H1 (cell line): ENCODE measurements at regions not wholly inside any gene's neighbourhood (a gene's known extent, or its start where the extent isn't known, plus 50 kb on each side); places are given as distances from the start of the nearest gene placed in this dataset.
"Not testable (repeated sequence)": the region's sequence is repeated elsewhere in the genome, so short reads cannot be mapped to it uniquely, and the experiment has no call there.

Source experiments
- CTCF ChIA-PET: fragments of 300-600 bp; sonication (Branson Sonifier 250); formaldehyde crosslinking; loops from one replicate; lab custom pipeline; 2021; ENCODE audit not compliant: partially characterized antibody; lab: Charles Lee
- POLR2A ChIA-PET: fragments of 300-600 bp; sonication (Branson Sonifier 250); formaldehyde crosslinking; loops from one replicate; lab custom pipeline; 2021; ENCODE audit warnings: inconsistent platforms; ENCODE audit not compliant: partially characterized antibody; lab: Charles Lee
- DNase-seq, 2 experiments: peaks; one replicate each; pipeline versions ENCODE4 v3.0.0 to v3.0.0-alpha.2; 2010 to 2022; ENCODE audit warnings: low spot score in 2 of 2, low read depth in 1 of 2, mixed read lengths in 1 of 2
- FAIRE-seq: peaks from 2 replicates; lab custom pipeline; 2011; peaks lifted over from hg19 to GRCh38; lab: Jason Lieb, UNC
- H2AFZ ChIP-seq: 2 replicates; pipeline ENCODE4 v1.8.1; 2012; ENCODE audit warnings: low read length, inconsistent platforms
- H2AK5ac ChIP-seq: 2 replicates; pipeline ENCODE4 v1.6.1; 2013; ENCODE audit warnings: low read depth, low read length
- H2BK120ac ChIP-seq: replicated peaks from 2 replicates; pipeline ENCODE3; 2013; ENCODE audit warnings: low read depth, low read length, inconsistent platforms
- H2BK12ac ChIP-seq: 2 replicates; pipeline ENCODE4 v1.6.1; 2013; ENCODE audit warnings: low read depth, low read length
- H2BK15ac ChIP-seq: 2 replicates; pipeline ENCODE4 v1.6.1; 2013; ENCODE audit warnings: low read length
- H2BK20ac ChIP-seq: 2 replicates; pipeline ENCODE4 v1.6.1; 2013; ENCODE audit warnings: low read length
- H2BK5ac ChIP-seq: 2 replicates; pipeline ENCODE4 v1.6.1; 2013; ENCODE audit warnings: low read depth, low read length
- H3K14ac ChIP-seq: 2 replicates; pipeline ENCODE4 v1.6.1; 2013; ENCODE audit warnings: inconsistent platforms; ENCODE audit not compliant: insufficient read length
- H3K18ac ChIP-seq: 2 replicates; pipeline ENCODE4 v1.6.1; 2013; ENCODE audit warnings: low read length; ENCODE audit errors: extremely low read depth
- H3K23ac ChIP-seq: 2 replicates; pipeline ENCODE4 v1.6.1; 2013; ENCODE audit warnings: inconsistent platforms; ENCODE audit not compliant: insufficient read length
- H3K23me2 ChIP-seq: 2 replicates; pipeline ENCODE4 v1.6.1; 2013; ENCODE audit warnings: low read depth, low read length
- H3K27ac ChIP-seq: 2 replicates; pipeline ENCODE4 v1.6.1; 2011; ENCODE audit warnings: low read depth, low read length, inconsistent platforms
- H3K27me3 ChIP-seq, 4 experiments: replicated peaks in 1 of 4; 1 replicate in 1 of 4; 2 replicates in 3 of 4; pipeline versions ENCODE4 v1.6.1 to v1.8.1; 2011 to 2013; ENCODE audit warnings: low read length in 3 of 4, mild to moderate bottlenecking in 3 of 4, inconsistent platforms in 2 of 4, mixed read lengths in 2 of 4, moderate library complexity in 1 of 4; ENCODE audit not compliant: control insufficient read depth in 3 of 4, insufficient read depth in 3 of 4; ENCODE audit errors: extremely low read depth in 1 of 4
- H3K36me3 ChIP-seq, 4 experiments: 2 replicates each; pipeline versions ENCODE4 v1.6.1 to v1.8.1; 2011 to 2013; ENCODE audit warnings: mild to moderate bottlenecking in 4 of 4, low read length in 3 of 4, moderate library complexity in 2 of 4, control low read depth in 1 of 4, inconsistent platforms in 1 of 4; ENCODE audit not compliant: insufficient read depth in 4 of 4, control insufficient read depth in 2 of 4
- H3K4ac ChIP-seq: replicated peaks from 2 replicates; pipeline ENCODE3; 2013; ENCODE audit warnings: low read length, low read depth, mixed read lengths, inconsistent platforms; ENCODE audit not compliant: insufficient read length
- H3K4me1 ChIP-seq, 4 experiments: replicated peaks in 1 of 4; 1 replicate in 1 of 4; 2 replicates in 3 of 4; pipeline versions ENCODE4 v1.6.1 to v1.8.1; 2011 to 2013; ENCODE audit warnings: low read length in 3 of 4, inconsistent platforms in 2 of 4, mixed read lengths in 1 of 4; ENCODE audit not compliant: insufficient read depth in 4 of 4, control insufficient read depth in 3 of 4
- H3K4me2 ChIP-seq, 2 experiments: 2 replicates each; pipeline versions ENCODE4 v1.6.1 to v1.8.1; 2011 to 2013; ENCODE audit warnings: low read depth in 2 of 2, low read length in 2 of 2, control low read depth in 1 of 2, inconsistent platforms in 1 of 2, mild to moderate bottlenecking in 1 of 2; ENCODE audit not compliant: insufficient read depth in 1 of 2
- H3K4me3 ChIP-seq, 4 experiments: fragments of 200-600, 300-600 bp in 1 of 4; sonication (generic), shearing (Covaris generic), sonication (Bioruptor Twin) in 1 of 4; 2 replicates each; pipeline versions ENCODE4 v1.5.1 to v1.8.1; 2011 to 2016; ENCODE audit warnings: low read length in 4 of 4, low read depth in 3 of 4, control low read depth in 2 of 4, inconsistent platforms in 2 of 4, mild to moderate bottlenecking in 2 of 4, mixed read lengths in 1 of 4, moderate library complexity in 1 of 4; ENCODE audit not compliant: insufficient read depth in 2 of 4; ENCODE audit errors: extremely low read depth in 1 of 4
- H3K56ac ChIP-seq: replicated peaks from 2 replicates; pipeline ENCODE3; 2013; ENCODE audit warnings: low read depth, mild to moderate bottlenecking, mixed read lengths, low read length, inconsistent platforms; ENCODE audit not compliant: insufficient read length
- H3K79me1 ChIP-seq: 2 replicates; pipeline ENCODE4 v1.6.1; 2013; ENCODE audit warnings: low read depth, low read length, control low read depth
- H3K79me2 ChIP-seq, 2 experiments: 2 replicates each; pipeline versions ENCODE4 v1.6.1 to v1.8.1; 2012 to 2013; ENCODE audit warnings: low read length in 2 of 2, mild to moderate bottlenecking in 2 of 2, inconsistent platforms in 1 of 2; ENCODE audit not compliant: insufficient read depth in 2 of 2, control insufficient read depth in 1 of 2
- H3K9ac ChIP-seq, 4 experiments: replicated peaks in 1 of 4; 1 replicate in 1 of 4; 2 replicates in 3 of 4; pipeline versions ENCODE4 v1.6.1 to v1.8.1; 2011 to 2013; ENCODE audit warnings: low read depth in 3 of 4, low read length in 3 of 4, control low read depth in 2 of 4, mild to moderate bottlenecking in 2 of 4, moderate library complexity in 2 of 4, inconsistent platforms in 1 of 4; ENCODE audit errors: extremely low read depth in 1 of 4
- H3K9me3 ChIP-seq, 2 experiments: 2 replicates each; pipeline versions ENCODE4 v1.6.1 to v1.8.1; 2012 to 2013; ENCODE audit warnings: mild to moderate bottlenecking in 2 of 2, moderate library complexity in 2 of 2, control low read depth in 1 of 2, inconsistent platforms in 1 of 2, low read depth in 1 of 2, low read length in 1 of 2, mixed read lengths in 1 of 2; ENCODE audit not compliant: insufficient read depth in 2 of 2
- H4K20me1 ChIP-seq, 2 experiments: replicated peaks in 1 of 2; 2 replicates each; pipeline versions ENCODE3 to v1.8.1; 2011 to 2013; ENCODE audit warnings: inconsistent platforms in 2 of 2, low read length in 2 of 2, mild to moderate bottlenecking in 1 of 2; ENCODE audit not compliant: insufficient read depth in 2 of 2, control insufficient read depth in 1 of 2
- H4K5ac ChIP-seq: 2 replicates; pipeline ENCODE4 v1.6.1; 2013; ENCODE audit warnings: low read length, low read depth, mixed read lengths, inconsistent platforms; ENCODE audit not compliant: insufficient read length
- H4K8ac ChIP-seq: 2 replicates; pipeline ENCODE4 v1.8.0; 2013; ENCODE audit warnings: mild to moderate bottlenecking, moderate library complexity, low read length, inconsistent platforms; ENCODE audit not compliant: insufficient read depth; ENCODE audit errors: extremely low read depth
- H4K91ac ChIP-seq: replicated peaks from 2 replicates; pipeline ENCODE3; 2013; ENCODE audit warnings: low read length, mixed read lengths, inconsistent platforms; ENCODE audit not compliant: insufficient read length
- CEBPB ChIP-seq: IDR thresholded peaks from 2 replicates; pipeline ENCODE4 v1.6.1; 2012; ENCODE audit warnings: low read depth, low read length
- EP300 ChIP-seq, 2 experiments: IDR thresholded peaks; 1 replicate in 1 of 2; 2 replicates in 1 of 2; pipeline ENCODE4 v1.6.1; 2011 to 2012; ENCODE audit warnings: low read depth in 2 of 2, low read length in 2 of 2, mild to moderate bottlenecking in 2 of 2, borderline replicate concordance in 1 of 2, inconsistent platforms in 1 of 2, moderate library complexity in 1 of 2
- SP1 ChIP-seq: IDR thresholded peaks from 2 replicates; pipeline ENCODE4 v1.6.1; 2011; ENCODE audit warnings: low read depth, low read length
- TCF12 ChIP-seq: IDR thresholded peaks from 2 replicates; pipeline ENCODE4 v1.6.1; 2011; ENCODE audit warnings: low read depth, mild to moderate bottlenecking, low read length
- TEAD4 ChIP-seq: IDR thresholded peaks from 2 replicates; pipeline ENCODE4 v1.6.1; 2012; ENCODE audit warnings: low read depth, low read length, inconsistent platforms, mixed read lengths
- WGBS, 2 experiments: shearing (Covaris generic) in 1 of 2; methylation state at CpG; one replicate each; pipeline versions ENCODE4 v1.1.6 to v1.1.7; 2013 to 2015; ENCODE audit warnings: low lambda C conversion rate in 2 of 2, mixed read lengths in 2 of 2, inconsistent platforms in 1 of 2, low coverage in 1 of 2, missing lambda C conversion rate in 1 of 2; ENCODE audit not compliant: insufficient replicate concordance in 2 of 2, insufficient coverage in 1 of 2, insufficient read length in 1 of 2; ENCODE audit errors: extremely low coverage in 1 of 2, missing lambda C conversion rate in 1 of 2; 5-methylcytosine and 5-hydroxymethylcytosine counted together

DNA sequence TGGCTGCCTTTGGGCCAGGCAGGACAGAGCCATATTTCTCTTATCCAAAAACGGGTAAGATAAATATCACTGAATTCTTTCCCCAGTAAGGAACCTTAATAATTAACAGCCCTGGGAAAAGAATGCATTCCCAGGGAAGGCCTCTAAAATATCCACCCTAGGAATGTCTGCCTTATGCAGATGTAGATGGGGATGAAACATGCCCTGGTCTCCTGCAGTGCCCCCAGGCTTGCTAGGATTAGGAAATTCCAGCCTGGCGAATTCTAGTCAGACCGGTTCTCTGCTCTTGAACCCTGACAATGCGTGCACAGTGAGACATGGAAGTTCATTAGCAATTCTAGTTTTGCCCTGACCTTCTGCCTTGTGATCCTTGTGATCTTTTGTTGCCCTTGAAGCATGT lies 663.7 kb downstream of the GABRG1 start:
- H2BK5ac ChIP-seq, H4K91ac ChIP-seq, H4K20me1 ChIP-seq, CTCF ChIA-PET, H3K9ac ChIP-seq, H2BK12ac ChIP-seq, H3K79me2 ChIP-seq, H3K23me2 ChIP-seq, H3K79me1 ChIP-seq, H2BK15ac ChIP-seq, H2AFZ ChIP-seq, POLR2A ChIA-PET, H3K27me3 ChIP-seq, H3K23ac ChIP-seq, DNase-seq, H3K14ac ChIP-seq, H4K5ac ChIP-seq, FAIRE-seq, H3K27ac ChIP-seq: not testable (repeated sequence)
- peaks cover 12 to 14% of the 10 kb centered on the region in 2 experiments; a peak in 3 of 4 replicates for H3K9me3 ChIP-seq
- TF ChIP-seq TEAD4 (peak; percentile 75), TCF12 (0 out of 2 replicates have a peak, but pooled peaks have one; percentile 14), CEBPB (peak; percentile 41; the same call in 1 of the 2 replicates), SP1 (peak; percentile 62; the same call in 1 of the 2 replicates), EP300 (IDR thresholded peaks at IDR 0.05; ENCODE audit: borderline replicate concordance in 1 of 2, low read depth in 2 of 2, low read length in 2 of 2) (peak in 1 of 2 experiments; percentile 85; a peak in 1 of 3 replicates)
- TF ChIP-seq, all 59 proteins: peak for 5; not testable (repeated sequence) for 54
- H3K4me1 ChIP-seq, H3K4me2 ChIP-seq, H3K4ac ChIP-seq, H2AK5ac ChIP-seq, H2BK20ac ChIP-seq, H2BK120ac ChIP-seq, H3K36me3 ChIP-seq, H3K18ac ChIP-seq, H3K56ac ChIP-seq, H4K8ac ChIP-seq, H3K4me3 ChIP-seq: not testable (repeated sequence)
- 78% methylated on average over 4 of the region's 4 CpGs; no CpG with 5 or more reads in 1 of the 2 experiments for WGBS, 2 experiments
